Endothelial cell (in vitro differentiated cells): ENCODE measurements at regions not wholly inside any gene's neighbourhood (a gene's known extent, or its start where the extent isn't known, plus 50 kb on each side); places are given as distances from the start of the nearest gene placed in this dataset.

Experiments used
- DNase-seq: peaks from one replicate; pipeline ENCODE4 v3.0.0; 2021; ENCODE audit warnings: low spot score
- H3K27ac Mint-ChIP-seq: one replicate; pipeline ENCODE4 v1.8.0; 2021; ENCODE audit warnings: mixed read lengths, inconsistent platforms; ENCODE audit not compliant: unreplicated experiment
- H3K27me3 Mint-ChIP-seq: one replicate; pipeline ENCODE4 v1.8.0; 2021; ENCODE audit warnings: mild to moderate bottlenecking, moderate library complexity, mixed read lengths, inconsistent platforms; ENCODE audit not compliant: unreplicated experiment
- H3K36me3 Mint-ChIP-seq: one replicate; pipeline ENCODE4 v1.8.0; 2021; ENCODE audit warnings: mild to moderate bottlenecking, low read depth, mixed read lengths, inconsistent platforms; ENCODE audit not compliant: unreplicated experiment
- H3K4me1 Mint-ChIP-seq: one replicate; pipeline ENCODE4 v1.8.0; 2021; ENCODE audit warnings: mild to moderate bottlenecking, mixed read lengths, inconsistent platforms; ENCODE audit not compliant: unreplicated experiment
- H3K4me3 Mint-ChIP-seq: one replicate; pipeline ENCODE4 v1.8.0; 2021; ENCODE audit warnings: mild to moderate bottlenecking, mixed read lengths, inconsistent platforms; ENCODE audit not compliant: unreplicated experiment
- H3K9me3 Mint-ChIP-seq: one replicate; pipeline ENCODE4 v1.8.0; 2021; ENCODE audit warnings: mixed read lengths, inconsistent platforms; ENCODE audit not compliant: unreplicated experiment
- TF ChIP-seq, protein P1 (sequence below): fragments of 200-600 bp; sonication (generic); IDR thresholded peaks from one replicate; pipeline ENCODE4 v1.5.0; 2021; ENCODE audit warnings: antibody characterized with exemption; ENCODE audit not compliant: unreplicated experiment

DNA sequence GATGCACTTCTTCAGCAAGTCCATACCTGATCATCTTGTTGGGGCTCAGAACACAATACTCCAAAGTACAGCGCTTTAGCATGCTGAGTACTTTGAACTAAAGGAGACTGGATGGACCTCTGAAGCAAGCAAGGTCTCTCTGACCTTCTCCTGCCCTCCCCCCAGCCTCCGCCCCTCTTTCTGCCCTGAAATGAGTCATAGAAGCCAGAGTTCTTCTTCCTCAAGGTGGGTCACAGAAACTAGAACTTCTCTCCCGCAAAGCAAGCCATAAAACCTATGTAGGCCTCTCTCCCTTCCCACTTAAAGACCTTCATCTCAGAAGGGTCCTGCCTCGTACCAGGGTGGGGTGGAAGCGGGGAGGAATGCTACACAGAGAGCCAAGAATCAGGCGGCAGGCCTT is 230.5 kb upstream of the PROK2 start:
- no peaks in the 10 kb centered on the region for H3K27me3 Mint-ChIP-seq
- no peak overlapping the region for H3K27ac Mint-ChIP-seq
- DNase-seq = no peak
- TF ChIP-seq, protein P1, sequence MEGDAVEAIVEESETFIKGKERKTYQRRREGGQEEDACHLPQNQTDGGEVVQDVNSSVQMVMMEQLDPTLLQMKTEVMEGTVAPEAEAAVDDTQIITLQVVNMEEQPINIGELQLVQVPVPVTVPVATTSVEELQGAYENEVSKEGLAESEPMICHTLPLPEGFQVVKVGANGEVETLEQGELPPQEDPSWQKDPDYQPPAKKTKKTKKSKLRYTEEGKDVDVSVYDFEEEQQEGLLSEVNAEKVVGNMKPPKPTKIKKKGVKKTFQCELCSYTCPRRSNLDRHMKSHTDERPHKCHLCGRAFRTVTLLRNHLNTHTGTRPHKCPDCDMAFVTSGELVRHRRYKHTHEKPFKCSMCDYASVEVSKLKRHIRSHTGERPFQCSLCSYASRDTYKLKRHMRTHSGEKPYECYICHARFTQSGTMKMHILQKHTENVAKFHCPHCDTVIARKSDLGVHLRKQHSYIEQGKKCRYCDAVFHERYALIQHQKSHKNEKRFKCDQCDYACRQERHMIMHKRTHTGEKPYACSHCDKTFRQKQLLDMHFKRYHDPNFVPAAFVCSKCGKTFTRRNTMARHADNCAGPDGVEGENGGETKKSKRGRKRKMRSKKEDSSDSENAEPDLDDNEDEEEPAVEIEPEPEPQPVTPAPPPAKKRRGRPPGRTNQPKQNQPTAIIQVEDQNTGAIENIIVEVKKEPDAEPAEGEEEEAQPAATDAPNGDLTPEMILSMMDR = no peak
- no peak overlapping the region for H3K4me3 Mint-ChIP-seq
- H3K4me1 Mint-ChIP-seq = peaks cover 3% of the 10 kb centered on the region
- no peaks in the 10 kb centered on the region for H3K9me3 Mint-ChIP-seq
- H3K36me3 Mint-ChIP-seq = no peaks in the 10 kb centered on the region

DNA sequence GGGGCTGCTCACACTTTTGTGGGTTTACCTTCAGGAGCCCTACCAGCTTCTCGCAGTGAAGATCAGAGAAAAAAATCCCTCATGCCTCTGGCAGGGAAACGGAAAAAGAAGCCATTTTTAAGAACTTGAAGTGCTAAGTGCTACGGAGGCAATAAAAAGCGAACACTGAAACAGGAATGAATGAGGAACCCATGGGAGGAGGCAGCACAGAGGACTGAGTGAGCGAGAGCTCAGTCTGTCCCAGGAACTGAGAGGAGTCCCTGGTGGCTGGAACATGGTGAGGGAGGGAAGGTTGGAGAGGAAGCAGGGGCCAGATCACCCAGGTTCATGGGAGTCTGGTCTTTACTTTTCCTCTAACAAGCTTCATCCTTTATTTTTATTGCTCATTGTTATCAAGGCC is 228.1 kb upstream of the PROK2 start:
- DNase-seq = no peak
- no peaks in the 10 kb centered on the region for H3K9me3 Mint-ChIP-seq
- no peak overlapping the region for H3K4me3 Mint-ChIP-seq
- H3K4me1 Mint-ChIP-seq = peaks cover 3% of the 10 kb centered on the region
- H3K36me3 Mint-ChIP-seq = no peaks in the 10 kb centered on the region
- H3K27ac Mint-ChIP-seq = no peak overlapping the region
- TF ChIP-seq, protein P1 = no peak
- H3K27me3 Mint-ChIP-seq = no peaks in the 10 kb centered on the region

DNA sequence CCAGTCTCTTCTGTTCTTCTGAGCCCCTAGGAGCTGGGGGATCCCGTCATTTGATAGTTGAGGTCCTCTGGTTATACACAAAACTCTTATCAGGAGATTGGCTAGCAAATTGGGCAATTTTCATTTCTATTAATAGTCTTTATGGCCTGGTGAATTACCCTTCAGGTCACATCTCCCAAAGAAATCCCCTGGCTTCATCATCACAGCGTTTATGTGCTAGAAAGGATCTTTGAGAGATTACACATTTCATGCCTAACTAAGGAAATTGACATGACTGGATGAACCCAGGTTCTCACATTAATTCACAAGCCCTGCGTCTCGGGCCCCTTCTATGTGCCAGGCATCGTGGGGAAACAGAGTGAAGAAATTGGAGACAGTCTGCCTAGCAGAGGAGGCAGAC is 227.4 kb upstream of the PROK2 start:
- no peak for DNase-seq

DNA sequence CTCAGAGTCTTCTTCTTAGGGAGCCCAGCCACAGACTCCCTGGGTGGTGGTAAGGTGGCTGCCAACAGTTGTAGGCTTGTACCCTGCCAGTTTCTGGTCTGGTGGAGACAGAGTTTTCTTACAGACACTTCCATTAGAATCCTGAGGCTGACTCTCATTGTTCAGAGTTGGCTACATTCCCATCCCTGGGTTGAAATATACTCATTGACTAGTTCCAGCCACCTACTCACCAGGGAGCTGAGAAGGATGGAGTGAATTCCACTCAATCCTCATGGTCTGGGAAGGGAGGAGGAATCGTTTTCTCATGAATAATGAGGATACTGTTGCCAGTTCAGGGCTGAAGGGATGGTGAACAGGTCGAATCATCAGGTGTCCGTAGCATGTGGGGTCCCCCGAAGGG is 226.5 kb upstream of the PROK2 start:
- Mint-ChIP-seq H3K27me3 (no peaks in the 10 kb centered on the region), H3K9me3 (no peaks in the 10 kb centered on the region), H3K27ac (no peak overlapping the region), H3K4me1 (peaks cover 3% of the 10 kb centered on the region), H3K36me3 (peaks cover 5% of the 10 kb centered on the region), H3K4me3 (no peak overlapping the region)
- DNase-seq = no peak
- TF ChIP-seq, protein P1 = no peak

More for the DNA sequence above, 227.4 kb upstream of the PROK2 start:
- Mint-ChIP-seq H3K36me3 (peaks cover 5% of the 10 kb centered on the region), H3K9me3 (no peaks in the 10 kb centered on the region), H3K27ac (no peak overlapping the region), H3K27me3 (no peaks in the 10 kb centered on the region), H3K4me3 (no peak overlapping the region), H3K4me1 (peaks cover 3% of the 10 kb centered on the region)
- TF ChIP-seq, protein P1 = no peak

- no peak overlapping the region for H3K27ac Mint-ChIP-seq
- H3K4me1 Mint-ChIP-seq = peaks cover 3% of the 10 kb centered on the region
- DNase-seq = no peak
- H3K36me3 Mint-ChIP-seq = peaks cover 5% of the 10 kb centered on the region
- TF ChIP-seq, protein P1 = no peak
- no peak overlapping the region for H3K4me3 Mint-ChIP-seq
- no peaks in the 10 kb centered on the region for H3K27me3 Mint-ChIP-seq
- H3K9me3 Mint-ChIP-seq = no peaks in the 10 kb centered on the region
Observed at GRCh38 chr3:72009851-72010443, 225.0 kb upstream of the PROK2 start.
